Stomach (tissue), 8 donors: ENCODE measurements at regions not wholly inside any gene's neighbourhood (a gene's known extent, or its start where the extent isn't known, plus 50 kb on each side); places are given as distances from the start of the nearest gene placed in this dataset.
A peak's percentile ranks its signal among the peaks of the same experiment; 100 is the strongest.

Experiments
- DNase-seq, 2 donors: peaks; one replicate each; pipeline versions ENCODE4 v3.0.0 to v3.0.0-alpha.2; 2013 to 2019
- H3K27ac ChIP-seq, 5 donors: fragments of 200-600 bp in 4 of 5; sonication (generic) in 4 of 5; one replicate each; pipeline ENCODE4 v1.5.1; 2013 to 2019; ENCODE audit warnings: mild to moderate bottlenecking in 1 of 5, moderate library complexity in 1 of 5
- H3K27me3 ChIP-seq, 3 donors: fragments of 200-600 bp; sonication (generic); one replicate each; pipeline ENCODE4 v1.5.1; 2017 to 2019; ENCODE audit warnings: mixed run types in 1 of 3
- H3K36me3 ChIP-seq, 4 donors: fragments of 200-600 bp; sonication (generic); 1 replicate in 3 of 4; 2 replicates in 1 of 4; pipeline ENCODE4 v1.5.1; 2016 to 2019
- H3K4me1 ChIP-seq, 4 donors: fragments of 200-600 bp; sonication (generic); one replicate each; pipeline ENCODE4 v1.5.1; 2016 to 2019
- H3K4me3 ChIP-seq, 4 donors: fragments of 200-600 bp; sonication (generic) in 3 of 4; one replicate each; pipeline ENCODE4 v1.5.1; 2016 to 2019; ENCODE audit warnings: mild to moderate bottlenecking in 1 of 4
- H3K9me3 ChIP-seq, 4 donors: fragments of 200-600 bp; sonication (generic); one replicate each; pipeline ENCODE4 v1.5.1; 2016 to 2019
- EP300 ChIP-seq: sonication (generic); formaldehyde crosslinking; IDR thresholded peaks from one replicate; pipeline ENCODE4 v1.6.1; 2017; ENCODE audit warnings: antibody characterized with exemption
- POLR2A ChIP-seq, 4 donors: fragments of 450-650 bp; IDR thresholded peaks; one replicate each; pipeline ENCODE4 v1.6.1; 2016; ENCODE audit warnings: antibody characterized with exemption in 4 of 4, control low read depth in 2 of 4, mild to moderate bottlenecking in 1 of 4, moderate library complexity in 1 of 4
- POLR2AphosphoS5 ChIP-seq, 3 donors: sonication (generic); formaldehyde crosslinking; IDR thresholded peaks; one replicate each; pipeline ENCODE4 v1.6.1; 2016; ENCODE audit warnings: antibody characterized with exemption in 3 of 3
- WGBS, 5 donors: extraction: QIAGEN DNeasy Blood & Tissue Kit in 3 of 5; methylation state at CpG; one replicate each; pipeline versions ENCODE4 v1.1.5 to v1.1.7; 2013 to 2018; 5-methylcytosine and 5-hydroxymethylcytosine counted together
- intact Hi-C: fragments of 100-400 bp; cut with DNase I; formaldehyde crosslinking; loops from one replicate; pipeline ENCODE4 v1.15.1; 2023; ENCODE audit warnings: low total_unique reads
- TF ChIP-seq, protein P1 (sequence below), 7 experiments: fragments of 450-650 bp in 4 of 7; fragments of 200-600 bp in 3 of 7; sonication (generic) in 3 of 7; IDR thresholded peaks; one replicate each; pipeline ENCODE4 v1.5.1; 2016 to 2019; ENCODE audit warnings: antibody characterized with exemption in 7 of 7, control low read depth in 2 of 7, mild to moderate bottlenecking in 1 of 7
- donor health status: healthy with polysubstance abuse.
- donor health status: Bipolar disorder and iron deficiency.
- donor health status: healthy.

DNA sequence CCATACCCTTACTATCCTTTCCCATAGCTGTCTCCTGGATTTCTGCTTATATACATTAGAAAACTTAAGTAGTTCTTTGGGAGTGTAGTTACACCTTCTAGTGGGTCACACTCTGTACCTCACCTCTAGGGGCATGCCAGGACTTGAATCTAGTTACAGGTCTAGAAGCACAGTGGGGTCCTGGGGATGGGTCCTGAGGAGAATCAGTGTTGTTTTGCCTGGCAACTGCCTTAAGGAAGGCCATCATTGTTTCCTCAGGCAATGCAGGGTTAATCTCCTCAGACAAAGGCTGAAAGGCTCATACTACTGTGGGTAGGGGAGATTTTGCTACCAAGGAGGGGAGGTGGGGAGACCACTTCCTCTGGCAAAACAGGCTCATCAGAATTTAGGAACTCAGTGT, 750.3 kb downstream of the FAT4 start:
- Histone ChIP-seq H3K36me3 (no peaks in the 10 kb centered on the region), H3K27ac (no peak overlapping the region), H3K9me3 (no peaks in the 10 kb centered on the region), H3K4me1 (no peaks in the 10 kb centered on the region), H3K4me3 (no peak overlapping the region), H3K27me3 (no peaks in the 10 kb centered on the region)
- TF ChIP-seq, protein P1, sequence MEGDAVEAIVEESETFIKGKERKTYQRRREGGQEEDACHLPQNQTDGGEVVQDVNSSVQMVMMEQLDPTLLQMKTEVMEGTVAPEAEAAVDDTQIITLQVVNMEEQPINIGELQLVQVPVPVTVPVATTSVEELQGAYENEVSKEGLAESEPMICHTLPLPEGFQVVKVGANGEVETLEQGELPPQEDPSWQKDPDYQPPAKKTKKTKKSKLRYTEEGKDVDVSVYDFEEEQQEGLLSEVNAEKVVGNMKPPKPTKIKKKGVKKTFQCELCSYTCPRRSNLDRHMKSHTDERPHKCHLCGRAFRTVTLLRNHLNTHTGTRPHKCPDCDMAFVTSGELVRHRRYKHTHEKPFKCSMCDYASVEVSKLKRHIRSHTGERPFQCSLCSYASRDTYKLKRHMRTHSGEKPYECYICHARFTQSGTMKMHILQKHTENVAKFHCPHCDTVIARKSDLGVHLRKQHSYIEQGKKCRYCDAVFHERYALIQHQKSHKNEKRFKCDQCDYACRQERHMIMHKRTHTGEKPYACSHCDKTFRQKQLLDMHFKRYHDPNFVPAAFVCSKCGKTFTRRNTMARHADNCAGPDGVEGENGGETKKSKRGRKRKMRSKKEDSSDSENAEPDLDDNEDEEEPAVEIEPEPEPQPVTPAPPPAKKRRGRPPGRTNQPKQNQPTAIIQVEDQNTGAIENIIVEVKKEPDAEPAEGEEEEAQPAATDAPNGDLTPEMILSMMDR (IDR thresholded peaks at IDR 0.05): no peak
- TF ChIP-seq POLR2A (IDR thresholded peaks at IDR 0.05) (no peak), POLR2AphosphoS5 (IDR thresholded peaks at IDR 0.05) (no peak), EP300 (no peak)
- DNase-seq: no peak
- intact Hi-C loops: no loop called here

- H3K9me3 ChIP-seq: no peaks in the 10 kb centered on the region
- H3K27me3 ChIP-seq: no peaks in the 10 kb centered on the region
- WGBS, 5 donors: 9 to 27% (median 17%) methylated on average over 4 of the region's 4 CpGs
- DNase-seq: peak; percentile 54 to 66
- H3K27ac ChIP-seq: no peak overlapping the region
- H3K4me3 ChIP-seq: no peak overlapping the region
- TF ChIP-seq, protein P1 (IDR thresholded peaks at IDR 0.05): no peak
- no peak for TF ChIP-seq EP300
- TF ChIP-seq POLR2A (IDR thresholded peaks at IDR 0.05): no peak
- peak in 1 of 3 donors; percentile 6 for TF ChIP-seq POLR2AphosphoS5 (IDR thresholded peaks at IDR 0.05)
- H3K4me1 ChIP-seq: peaks cover 0 to 14% (median 8%) of the 10 kb centered on the region in 4 donors
- intact Hi-C loops: no loop called here
- no peaks in the 10 kb centered on the region for H3K36me3 ChIP-seq
Observed at GRCh38 chr4:126071346-126072333, 756.9 kb downstream of the FAT4 start.

GRCh38 chr4:126081336-126081735, 766.6 kb downstream of the FAT4 start:
- Histone ChIP-seq H3K9me3 (no peaks in the 10 kb centered on the region), H3K27ac (no peak overlapping the region), H3K4me3 (no peak overlapping the region), H3K27me3 (no peaks in the 10 kb centered on the region), H3K4me1 (no peaks in the 10 kb centered on the region), H3K36me3 (no peaks in the 10 kb centered on the region)
- DNase-seq: no peak
- 90 to 96% (median 92%) methylated on average over 3 of the region's 3 CpGs for whole genome bisulfite sequencing, 5 donors
- intact Hi-C loops: no loop called here
- TF ChIP-seq EP300: no peak
- TF ChIP-seq POLR2A (IDR thresholded peaks at IDR 0.05): no peak
- TF ChIP-seq, protein P1 (IDR thresholded peaks at IDR 0.05): no peak
- no peak for TF ChIP-seq POLR2AphosphoS5 (IDR thresholded peaks at IDR 0.05)

DNA sequence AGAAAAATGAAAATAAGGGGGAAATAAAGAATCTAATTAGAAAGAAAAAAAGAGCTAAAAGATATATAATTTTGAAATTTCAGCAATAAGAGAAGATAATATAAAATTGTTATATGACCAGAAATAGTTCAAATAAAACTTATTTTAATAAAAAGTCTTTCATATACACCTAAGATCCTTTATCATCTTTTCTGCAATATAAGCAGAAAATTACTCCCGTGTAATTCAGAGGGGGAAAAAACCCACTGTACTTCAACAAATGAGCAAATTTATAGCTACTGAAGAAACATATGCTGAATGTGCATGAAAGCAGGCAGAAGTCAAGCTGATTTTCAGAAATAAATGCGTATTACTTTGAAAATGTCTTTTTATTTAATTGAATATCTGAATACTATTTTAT, 771.3 kb downstream of the FAT4 start:
- Histone ChIP-seq H3K27me3 (no peaks in the 10 kb centered on the region), H3K36me3 (no peaks in the 10 kb centered on the region), H3K4me3 (no peak overlapping the region), H3K9me3 (no peaks in the 10 kb centered on the region), H3K4me1 (no peaks in the 10 kb centered on the region), H3K27ac (no peak overlapping the region)
- TF ChIP-seq POLR2A (IDR thresholded peaks at IDR 0.05) (no peak), POLR2AphosphoS5 (IDR thresholded peaks at IDR 0.05) (no peak), EP300 (no peak)
- TF ChIP-seq, protein P1 (IDR thresholded peaks at IDR 0.05): no peak
- intact Hi-C loops: no loop called here
- 83 to 92% (median 89%) methylated on average over 2 of the region's 2 CpGs for whole genome bisulfite sequencing, 5 donors
- DNase-seq: no peak
